NOMO-1 (cell line): ENCODE measurements at regions not wholly inside any gene's neighbourhood (a gene's known extent, or its start where the extent isn't known, plus 50 kb on each side); places are given as distances from the start of the nearest gene placed in this dataset.

Experiments used
- DNase-seq, 2 experiments: peaks; one replicate each; lab custom pipeline; 2025; ENCODE audit not compliant: unreplicated experiment in 2 of 2; lab: John Stamatoyannopoulos, UW

- DNase-seq, result no peak
These were observed 354.8 kb downstream of the MEIS1 start for GRCh38 chr2:66789741-66790140.

- DNase-seq, result no peak
These were observed 355.8 kb downstream of the MEIS1 start for GRCh38 chr2:66790651-66791181.

GRCh38 chr2:66794070-66794469, 359.1 kb downstream of the MEIS1 start:
- DNase-seq, result no peak

GRCh38 chr2:66794551-66794950, 359.6 kb downstream of the MEIS1 start:
- DNase-seq, result no peak

GRCh38 chr2:66802877-66803276, 368.0 kb downstream of the MEIS1 start:
- no peak for DNase-seq

GRCh38 chr2:66803726-66804125, 368.8 kb downstream of the MEIS1 start:
- no peak for DNase-seq

- DNase-seq, result no peak
These were observed 370.3 kb downstream of the MEIS1 start for GRCh38 chr2:66805016-66805865.

GRCh38 chr2:66805968-66806367, 371.0 kb downstream of the MEIS1 start:
- no peak for DNase-seq

GRCh38 chr2:66813525-66813924, 378.6 kb downstream of the MEIS1 start:
- no peak for DNase-seq

- no peak for DNase-seq
These were observed 379.1 kb downstream of the MEIS1 start for GRCh38 chr2:66813976-66814375.

GRCh38 chr2:66814916-66815315, 380.0 kb downstream of the MEIS1 start:
- peak in 1 of 2 experiments; percentile 10 for DNase-seq

- DNase-seq, result no peak
These were observed 381.0 kb downstream of the MEIS1 start for GRCh38 chr2:66815886-66816285.

GRCh38 chr2:66821168-66821567, 386.2 kb downstream of the MEIS1 start:
- no peak for DNase-seq

- no peak for DNase-seq
These were observed 387.3 kb downstream of the MEIS1 start for GRCh38 chr2:66822186-66822585.

GRCh38 chr2:66824926-66825325, 390.0 kb downstream of the MEIS1 start:
- DNase-seq, result no peak

GRCh38 chr2:66827851-66828250, 392.9 kb downstream of the MEIS1 start:
- DNase-seq, result no peak

- no peak for DNase-seq
These were observed 394.0 kb downstream of the MEIS1 start for GRCh38 chr2:66828876-66829275.

GRCh38 chr2:66830881-66831280, 396.0 kb downstream of the MEIS1 start:
- no peak for DNase-seq

GRCh38 chr2:66832646-66833435, 397.9 kb downstream of the MEIS1 start:
- no peak for DNase-seq

GRCh38 chr2:66834859-66835258, 399.9 kb downstream of the MEIS1 start:
- DNase-seq, result no peak

- DNase-seq, result no peak
These were observed 401.9 kb downstream of the MEIS1 start for GRCh38 chr2:66836851-66837250.
